ENCODE measurements at regions not wholly inside any gene's neighbourhood (a gene's known extent, or its start where the extent isn't known, plus 50 kb on each side); places are given as distances from the start of the nearest gene placed in this dataset.

GRCh38 chr6:6886171-6886885 lies 221.4 kb upstream of the RREB1 start:
- no peak for TF ChIP-seq CTCF (IDR thresholded peaks at IDR 0.05)
- TF ChIP-seq POLR2A (IDR thresholded peaks at IDR 0.05): no peak
